ENCODE measurements at regions not wholly inside any gene's neighbourhood (a gene's known extent, or its start where the extent isn't known, plus 50 kb on each side); places are given as distances from the start of the nearest gene placed in this dataset.
"Not testable (repeated sequence)": the region's sequence is repeated elsewhere in the genome, so short reads cannot be mapped to it uniquely, and the experiment has no call there.

GRCh38 chr7:13803134-13803533 lies 186.3 kb downstream of the ETV1 start:
- H3K4me3 ChIP-seq (ENCODE audit: low read depth, low read length, poor library complexity, severe bottlenecking) = no peak overlapping the region

GRCh38 chr7:13806089-13806867 lies 183.2 kb downstream of the ETV1 start:
- H3K36me3 ChIP-seq (ENCODE audit: insufficient read depth, low read length); H3K9me2 ChIP-seq (ENCODE audit: insufficient read depth, low read length); H3K79me2 ChIP-seq (ENCODE audit: insufficient read depth, low read depth, low read length); intact Hi-C loops (cut with micrococcal nuclease; ENCODE audit: unreplicated experiment); DNase-seq (ENCODE audit: low spot score); H3K27ac ChIP-seq (ENCODE audit: low read depth, low read length, poor library complexity, severe bottlenecking); H3K4me2 ChIP-seq (ENCODE audit: low read length); H2AFZ ChIP-seq (ENCODE audit: low read length); H3K4me1 ChIP-seq (ENCODE audit: insufficient read depth, low read length, poor library complexity, severe bottlenecking); H3K9me3 ChIP-seq (ENCODE audit: low read length); H4K20me1 ChIP-seq (ENCODE audit: insufficient read depth, low read length); POLR2A ChIA-PET; CTCF ChIA-PET (ENCODE audit: unreplicated experiment); H3K4me3 ChIP-seq (ENCODE audit: low read depth, low read length, poor library complexity, severe bottlenecking); BruUV-seq (replicated peaks): not testable (repeated sequence)

More at GRCh38 chr7:13803134-13803533, 186.3 kb downstream of the ETV1 start:
- TF ChIP-seq CTCF (conservative IDR thresholded peaks at IDR 0.05; ENCODE audit: low read length) (no peak), EZH2phosphoT487 (IDR thresholded peaks at IDR 0.05; ENCODE audit: borderline replicate concordance, low read depth, low read length) (no peak)
- POLR2A ChIA-PET = no interaction called here
- Histone ChIP-seq H3K9me3 (ENCODE audit: low read length) (no peaks in the 10 kb centered on the region), H3K36me3 (ENCODE audit: insufficient read depth, low read length) (no peaks in the 10 kb centered on the region), H3K79me2 (ENCODE audit: insufficient read depth, low read depth, low read length) (no peaks in the 10 kb centered on the region), H2AFZ (ENCODE audit: low read length) (no peak overlapping the region), H4K20me1 (ENCODE audit: insufficient read depth, low read length) (no peaks in the 10 kb centered on the region), H3K27ac (ENCODE audit: low read depth, low read length, poor library complexity, severe bottlenecking) (no peak overlapping the region), H3K4me2 (ENCODE audit: low read length) (no peak overlapping the region), H3K4me1 (ENCODE audit: insufficient read depth, low read length, poor library complexity, severe bottlenecking) (no peaks in the 10 kb centered on the region), H3K9me2 (ENCODE audit: insufficient read depth, low read length) (no peaks in the 10 kb centered on the region)
- CTCF ChIA-PET (ENCODE audit: unreplicated experiment) = no interaction called here
- DNase-seq (ENCODE audit: low spot score) = no peak
- intact Hi-C loops (cut with micrococcal nuclease; ENCODE audit: unreplicated experiment) = no loop called here
- BruUV-seq (replicated peaks) = no TSS peak

GRCh38 chr7:13817230-13817629 lies 172.2 kb downstream of the ETV1 start:
- DNase-seq (ENCODE audit: low spot score); H3K27ac ChIP-seq (ENCODE audit: low read depth, low read length, poor library complexity, severe bottlenecking); H2AFZ ChIP-seq (ENCODE audit: low read length); H3K79me2 ChIP-seq (ENCODE audit: insufficient read depth, low read depth, low read length); H4K20me1 ChIP-seq (ENCODE audit: insufficient read depth, low read length); H3K9me2 ChIP-seq (ENCODE audit: insufficient read depth, low read length); H3K9me3 ChIP-seq (ENCODE audit: low read length); H3K4me3 ChIP-seq (ENCODE audit: low read depth, low read length, poor library complexity, severe bottlenecking); CTCF ChIA-PET (ENCODE audit: unreplicated experiment); BruUV-seq (replicated peaks); H3K36me3 ChIP-seq (ENCODE audit: insufficient read depth, low read length); H3K4me1 ChIP-seq (ENCODE audit: insufficient read depth, low read length, poor library complexity, severe bottlenecking); H3K4me2 ChIP-seq (ENCODE audit: low read length); intact Hi-C loops (cut with micrococcal nuclease; ENCODE audit: unreplicated experiment): not testable (repeated sequence)
- POLR2A ChIA-PET = interaction anchor here (0.6 kb wide), 1 partner anchor 760 kb away, joined by 3 read pairs; no protein-coding TSS in a partner anchor

Data from OCI-LY7 (cell line).